GM20000 (cell line): ENCODE measurements at regions not wholly inside any gene's neighbourhood (a gene's known extent, or its start where the extent isn't known, plus 50 kb on each side); places are given as distances from the start of the nearest gene placed in this dataset.
"Not testable (repeated sequence)": the region's sequence is repeated elsewhere in the genome, so short reads cannot be mapped to it uniquely, and the experiment has no call there.

ENCODE experiments used
- DNase-seq: peaks from one replicate; pipeline ENCODE4 v3.0.0; 2012; ENCODE audit warnings: low spot score

DNA sequence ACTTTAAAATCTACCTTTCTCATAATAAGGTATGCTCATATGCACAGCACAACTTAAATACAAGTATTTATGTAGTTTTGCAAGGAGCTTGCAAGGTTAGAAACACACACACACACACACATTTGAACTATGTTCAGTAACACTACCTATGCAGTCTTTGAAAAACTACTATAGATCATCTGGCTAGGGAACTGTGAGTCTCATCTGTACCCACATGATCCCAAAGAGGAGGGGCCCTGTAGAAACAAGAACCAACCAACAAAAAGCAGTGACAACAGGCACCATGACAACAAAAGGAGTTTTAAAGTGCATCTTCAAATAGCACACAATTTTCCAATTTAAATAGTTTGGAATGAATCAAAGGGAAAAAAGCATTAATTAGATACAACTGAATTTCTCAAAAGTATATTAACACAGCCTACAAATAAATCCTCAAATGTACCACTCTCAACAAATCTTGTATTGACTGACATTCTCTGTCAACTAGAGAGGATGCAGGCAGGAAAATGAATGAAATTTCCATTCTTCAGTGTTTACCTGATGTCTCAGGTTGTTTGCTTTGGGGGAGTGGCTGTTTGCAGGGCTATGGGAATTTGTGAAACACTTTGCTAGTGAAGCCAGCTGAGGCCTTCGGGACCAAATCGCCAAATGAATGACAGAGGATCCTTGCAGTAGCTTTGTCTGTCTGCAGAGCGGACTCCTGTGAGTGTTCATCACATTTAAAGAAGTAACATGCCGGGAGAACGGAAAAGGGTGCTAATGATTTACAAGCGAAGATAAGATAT lies 297.6 kb downstream of the BCL2L11 start:
- DNase-seq, result not testable (repeated sequence)

GRCh38 chr2:111420074-111420473 lies 299.4 kb downstream of the BCL2L11 start:
- not testable (repeated sequence) for DNase-seq

- DNase-seq, result not testable (repeated sequence)
Observed at GRCh38 chr2:111420835-111421234, 300.1 kb downstream of the BCL2L11 start.

- not testable (repeated sequence) for DNase-seq
Observed at GRCh38 chr2:111421949-111422348, 301.2 kb downstream of the BCL2L11 start.

- not testable (repeated sequence) for DNase-seq
Observed at GRCh38 chr2:111422562-111422961, 301.8 kb downstream of the BCL2L11 start.

GRCh38 chr2:111423184-111423583 lies 302.5 kb downstream of the BCL2L11 start:
- not testable (repeated sequence) for DNase-seq

GRCh38 chr2:111424176-111424575 lies 303.5 kb downstream of the BCL2L11 start:
- DNase-seq, result not testable (repeated sequence)

DNA sequence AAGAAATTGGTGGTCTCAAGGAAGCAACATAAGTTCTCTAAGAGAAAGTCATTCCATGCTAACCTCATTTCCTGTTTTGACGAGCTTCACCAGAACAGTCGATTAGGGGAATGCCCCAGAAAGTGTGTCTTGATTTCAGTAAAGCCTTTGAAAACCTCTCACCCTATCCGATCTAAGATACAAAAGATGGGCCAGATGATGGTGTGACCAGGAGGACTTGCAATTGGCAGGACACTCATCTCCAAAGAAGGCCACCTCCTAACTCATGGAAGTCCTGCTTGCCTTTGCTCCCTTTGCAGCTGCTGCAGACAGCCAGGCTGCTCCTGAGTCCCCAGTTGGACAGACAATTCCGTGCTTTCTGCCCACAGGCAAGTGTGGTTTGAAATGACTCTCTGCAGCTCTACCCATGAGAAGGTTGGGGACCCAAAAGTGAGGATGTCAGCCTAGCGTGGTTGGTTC lies 304.2 kb downstream of the BCL2L11 start:
- DNase-seq, result not testable (repeated sequence)

DNA sequence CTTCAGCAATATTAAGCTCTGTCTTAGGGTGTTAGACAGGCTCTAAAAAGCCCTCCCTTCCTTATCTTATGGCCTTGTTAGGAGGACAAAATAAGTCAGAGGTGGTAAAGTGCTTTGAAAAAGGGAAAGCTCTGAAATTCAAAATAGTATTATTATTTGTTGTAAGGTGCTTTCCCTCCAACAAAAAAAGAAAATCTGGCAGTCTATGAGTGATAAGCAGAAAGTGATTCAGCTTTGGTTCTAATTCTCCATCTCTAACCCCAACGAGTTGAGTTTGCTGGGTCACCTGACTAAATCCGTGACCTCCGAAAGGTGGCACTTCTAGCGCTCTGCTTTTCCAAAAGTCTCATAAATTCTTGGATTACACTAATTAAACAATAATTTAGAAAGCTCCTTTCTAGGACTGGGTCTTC lies 305.1 kb downstream of the BCL2L11 start:
- not testable (repeated sequence) for DNase-seq

GRCh38 chr2:111427346-111427745 lies 306.6 kb downstream of the BCL2L11 start:
- not testable (repeated sequence) for DNase-seq

- not testable (repeated sequence) for DNase-seq
Observed at GRCh38 chr2:111428915-111429314, 308.2 kb downstream of the BCL2L11 start.

- not testable (repeated sequence) for DNase-seq
Observed at GRCh38 chr2:111429353-111429752, 308.6 kb downstream of the BCL2L11 start.

DNA sequence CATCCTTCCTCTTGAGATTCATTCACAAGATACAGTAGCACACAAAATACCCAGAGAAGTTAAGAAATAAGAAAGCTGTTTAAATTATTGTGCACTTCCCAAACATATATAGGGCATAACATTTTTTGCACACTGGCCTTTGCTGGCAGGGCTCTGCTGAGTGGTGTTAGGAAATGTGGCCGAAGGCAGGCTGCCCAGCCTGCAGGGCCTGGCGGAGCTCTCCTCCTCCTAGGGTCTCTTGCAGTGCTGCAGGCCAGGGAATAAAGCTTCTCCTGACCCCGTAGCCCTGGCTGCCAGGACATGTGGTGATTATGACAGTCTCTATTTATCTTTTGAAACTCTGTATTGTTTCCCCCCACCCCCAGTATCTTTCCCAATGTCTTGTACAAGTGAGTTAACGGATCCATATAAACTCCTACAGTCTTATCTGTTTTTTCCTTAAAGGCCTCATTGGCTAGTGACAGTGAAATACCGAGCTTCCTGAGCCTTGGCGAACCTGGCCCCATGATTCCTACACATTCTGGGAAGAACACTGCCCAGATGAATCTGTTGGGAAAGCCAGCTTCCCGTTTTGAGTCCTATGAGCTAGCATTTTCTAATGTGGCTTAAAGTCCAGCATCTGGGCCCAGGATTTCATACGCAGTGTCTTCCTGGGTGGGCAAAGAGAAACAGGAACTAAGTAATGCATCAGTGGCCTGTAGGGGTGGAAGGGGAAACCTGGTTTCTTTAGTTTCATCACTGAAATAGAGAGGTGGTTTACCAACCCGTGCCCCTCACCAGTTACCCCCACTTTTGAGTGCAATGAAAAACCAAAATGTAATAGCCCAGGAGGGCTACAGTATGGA lies 310.3 kb downstream of the BCL2L11 start:
- not testable (repeated sequence) for DNase-seq

- DNase-seq, result not testable (repeated sequence)
Observed at GRCh38 chr2:111432423-111432822, 311.7 kb downstream of the BCL2L11 start.

DNA sequence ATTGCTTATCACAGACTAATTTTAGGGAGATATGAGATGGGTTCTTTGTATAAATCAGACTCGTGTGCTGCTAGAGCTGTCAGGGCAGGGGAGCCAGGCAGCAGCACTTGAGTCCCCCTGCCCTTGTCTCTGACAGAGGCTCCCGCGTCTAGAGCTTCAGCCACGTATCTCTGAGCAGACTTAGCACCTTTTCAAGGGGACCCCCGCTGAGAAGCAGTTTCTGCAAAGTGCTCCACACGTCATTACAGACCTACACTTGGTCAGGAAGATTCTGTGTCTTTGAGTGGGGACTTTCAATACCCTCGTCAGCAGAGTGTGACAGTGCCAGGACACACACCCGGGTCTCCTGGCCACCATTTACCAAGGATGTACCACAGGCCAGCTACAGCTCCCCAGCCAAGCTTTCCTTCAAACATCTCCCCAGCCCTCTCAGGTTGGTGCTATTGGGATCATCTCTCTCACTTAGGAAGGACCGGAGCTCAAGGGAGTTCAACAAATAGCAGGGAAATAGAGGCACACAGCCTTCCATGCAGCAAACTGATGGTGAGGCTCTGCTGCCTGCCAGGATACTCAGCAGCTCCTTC lies 312.3 kb downstream of the BCL2L11 start:
- DNase-seq, result not testable (repeated sequence)

- not testable (repeated sequence) for DNase-seq
Observed at GRCh38 chr2:111433892-111434607, 313.3 kb downstream of the BCL2L11 start.

- DNase-seq, result not testable (repeated sequence)
Observed at GRCh38 chr2:111434608-111434939, 313.9 kb downstream of the BCL2L11 start.

DNA sequence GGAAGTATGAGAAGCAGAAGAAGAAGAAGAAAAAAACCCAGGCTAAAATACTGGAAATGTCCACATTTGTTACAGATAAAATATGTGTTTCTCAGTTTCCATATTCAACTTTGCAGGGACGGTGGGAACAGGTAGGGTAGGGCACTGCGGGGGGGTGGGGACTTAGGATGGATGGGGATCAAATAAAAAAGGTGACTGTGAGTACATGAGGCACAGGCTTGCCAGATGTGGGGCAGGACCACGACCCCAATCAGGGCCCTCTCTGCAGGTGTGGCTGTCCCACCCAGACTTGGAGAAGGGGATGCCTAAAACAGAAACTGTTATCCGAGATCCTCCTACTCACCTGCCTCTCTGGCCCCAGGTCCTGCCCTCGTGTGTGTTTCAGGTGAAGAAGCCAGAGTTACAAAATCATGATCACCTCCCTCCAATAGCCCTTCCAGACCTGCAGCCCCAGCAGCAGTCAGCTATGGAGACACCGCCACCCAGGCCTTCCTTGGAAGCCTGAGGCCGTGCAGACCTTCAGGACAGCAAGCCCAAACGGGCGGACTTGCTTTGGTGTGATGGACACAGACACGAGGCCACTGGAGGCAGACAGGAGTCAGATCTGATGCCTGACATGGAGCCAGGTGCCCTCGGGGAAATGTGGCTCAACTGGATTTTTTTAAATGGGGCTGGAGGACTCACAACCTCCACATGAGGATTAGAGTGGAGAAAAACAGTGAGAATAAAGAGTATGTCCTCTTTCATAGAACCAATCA lies 315.0 kb downstream of the BCL2L11 start:
- DNase-seq, result not testable (repeated sequence)

- not testable (repeated sequence) for DNase-seq
Observed at GRCh38 chr2:111436411-111436810, 315.7 kb downstream of the BCL2L11 start.

GRCh38 chr2:111437288-111437990 lies 316.7 kb downstream of the BCL2L11 start:
- DNase-seq, result not testable (repeated sequence)
